ENCODE measurements at regions not wholly inside any gene's neighbourhood (a gene's known extent, or its start where the extent isn't known, plus 50 kb on each side); places are given as distances from the start of the nearest gene placed in this dataset.
"Not testable (repeated sequence)": the region's sequence is repeated elsewhere in the genome, so short reads cannot be mapped to it uniquely, and the experiment has no call there.

DNA sequence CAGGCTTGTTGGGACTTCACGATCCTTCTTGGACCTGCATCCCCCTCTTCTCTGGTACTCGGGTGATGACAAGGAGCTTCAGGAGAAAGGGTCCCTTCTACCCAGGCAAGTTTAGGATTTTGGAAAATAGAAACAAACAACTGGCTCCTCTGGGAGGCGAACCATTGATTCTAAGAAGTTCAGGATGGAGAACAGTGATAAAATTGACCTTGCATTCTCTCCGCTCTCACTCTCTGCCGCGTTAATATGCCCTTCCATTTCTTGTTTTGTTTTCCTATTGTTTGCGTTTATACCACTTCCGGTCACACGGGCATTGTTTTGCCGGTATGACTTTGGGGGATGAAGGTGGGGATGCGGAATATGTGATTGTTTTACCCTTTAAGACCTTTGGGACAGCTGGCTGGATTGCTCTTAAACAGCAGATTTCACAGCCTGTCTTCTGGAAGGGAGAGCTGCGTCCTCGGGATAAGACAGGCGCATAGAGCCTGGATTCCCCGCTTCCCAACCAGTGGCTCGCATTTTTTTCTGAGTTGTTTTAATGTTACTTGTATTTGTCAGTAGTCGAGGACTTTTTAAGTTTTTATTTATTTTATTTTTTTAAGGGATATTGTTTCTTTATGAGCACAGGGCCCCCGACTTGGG, 144.3 kb upstream of the ZNF184 start:
- DNase-seq, result no peak

DNA sequence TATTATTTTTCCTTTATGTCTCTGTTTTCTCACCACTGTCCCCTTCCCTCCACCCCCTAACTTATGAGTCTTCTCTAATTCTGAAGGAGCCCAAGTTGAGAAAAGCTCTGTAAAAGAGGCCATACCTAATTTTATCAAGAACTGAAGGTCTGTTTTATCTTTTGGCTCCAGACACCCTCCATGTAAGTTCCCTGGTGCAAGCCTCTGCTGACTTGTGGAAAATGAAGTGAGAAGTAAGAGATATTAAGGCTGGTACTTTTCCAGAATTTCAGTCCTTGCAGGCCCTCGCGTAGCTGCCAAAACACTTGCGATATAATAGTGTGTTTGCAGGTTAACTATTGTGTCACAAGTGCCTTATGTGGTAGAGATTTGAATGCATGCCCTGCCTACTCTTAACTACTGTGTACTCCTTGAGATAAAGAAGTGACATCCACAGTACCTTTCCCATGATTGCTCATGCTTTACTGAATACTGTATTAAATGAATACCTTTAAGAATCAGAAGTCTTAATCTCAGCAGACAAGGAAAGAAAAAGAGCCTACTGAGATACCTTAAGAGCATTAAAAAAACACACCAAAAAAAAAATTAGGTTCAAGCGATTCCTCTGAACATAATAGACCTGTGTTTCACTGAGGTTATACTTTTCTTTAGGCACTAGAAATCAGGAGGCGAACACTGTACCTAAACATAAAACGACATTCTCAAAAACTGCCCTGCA, 143.6 kb upstream of the ZNF184 start:
- DNase-seq, result no peak

DNA sequence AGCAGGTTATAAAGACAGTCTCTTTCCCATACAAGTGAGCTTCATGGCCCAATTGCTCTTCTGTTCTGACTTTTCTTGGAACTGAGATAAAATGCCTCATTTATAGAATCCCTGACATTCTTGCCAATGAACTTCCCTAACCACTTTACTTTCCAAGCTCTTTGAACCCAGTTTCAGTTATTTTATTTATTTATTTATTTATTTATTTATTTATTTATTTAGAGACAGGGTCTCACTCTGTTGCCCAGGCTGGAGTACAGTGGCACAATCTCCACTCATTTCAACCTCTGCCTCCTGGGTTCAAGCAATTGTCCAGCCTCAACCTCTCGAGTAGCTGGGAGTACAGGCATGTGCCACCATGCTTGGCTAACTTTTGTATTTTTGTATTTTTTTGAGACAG, 138.5 kb upstream of the ZNF184 start:
- DNase-seq, result no peak

DNA sequence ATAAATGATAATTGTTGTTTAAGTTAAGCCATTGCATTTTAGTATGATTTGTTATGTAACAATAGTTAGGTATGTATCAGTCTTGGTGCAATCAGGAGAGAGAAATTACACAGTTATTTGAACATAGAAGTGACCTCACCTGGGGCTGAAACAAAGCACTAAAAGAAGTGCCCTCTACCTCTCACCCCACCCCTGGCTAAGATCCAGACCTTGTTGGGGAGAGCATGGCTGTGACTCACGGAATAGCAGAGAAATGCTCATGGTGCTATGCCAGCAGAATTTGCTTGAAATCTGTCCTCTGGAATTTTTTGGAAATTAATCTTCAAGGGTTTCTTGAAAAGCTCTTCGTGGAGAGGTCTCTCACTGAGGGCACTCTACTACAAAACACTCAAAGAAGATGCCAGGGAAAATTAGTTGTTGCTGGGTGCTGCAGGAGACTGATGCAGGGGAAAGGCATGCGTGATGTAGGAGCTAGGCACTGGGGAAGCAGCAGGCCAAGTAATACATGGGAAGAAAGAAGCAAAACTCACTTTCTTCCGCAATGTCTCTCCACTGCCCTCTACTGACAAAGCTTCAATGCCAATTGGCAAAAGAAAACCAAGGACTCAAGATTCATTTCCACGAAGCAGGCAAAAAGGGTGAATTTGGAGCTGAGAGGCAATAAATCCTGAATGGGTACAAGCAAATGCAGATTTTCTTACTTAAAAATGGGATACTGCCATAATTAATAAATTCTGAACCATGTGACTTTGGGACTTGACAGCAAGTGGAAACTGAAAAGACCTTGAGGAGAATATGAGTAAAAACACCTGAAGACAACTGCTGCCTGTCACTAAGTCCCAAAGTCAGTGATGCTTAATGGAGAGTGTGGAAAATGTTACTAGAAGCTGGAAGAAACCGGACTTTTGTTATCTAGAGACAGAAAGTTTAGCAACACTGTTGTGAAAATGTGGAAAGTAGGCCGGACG, 136.3 kb upstream of the ZNF184 start:
- no peak for DNase-seq

DNA sequence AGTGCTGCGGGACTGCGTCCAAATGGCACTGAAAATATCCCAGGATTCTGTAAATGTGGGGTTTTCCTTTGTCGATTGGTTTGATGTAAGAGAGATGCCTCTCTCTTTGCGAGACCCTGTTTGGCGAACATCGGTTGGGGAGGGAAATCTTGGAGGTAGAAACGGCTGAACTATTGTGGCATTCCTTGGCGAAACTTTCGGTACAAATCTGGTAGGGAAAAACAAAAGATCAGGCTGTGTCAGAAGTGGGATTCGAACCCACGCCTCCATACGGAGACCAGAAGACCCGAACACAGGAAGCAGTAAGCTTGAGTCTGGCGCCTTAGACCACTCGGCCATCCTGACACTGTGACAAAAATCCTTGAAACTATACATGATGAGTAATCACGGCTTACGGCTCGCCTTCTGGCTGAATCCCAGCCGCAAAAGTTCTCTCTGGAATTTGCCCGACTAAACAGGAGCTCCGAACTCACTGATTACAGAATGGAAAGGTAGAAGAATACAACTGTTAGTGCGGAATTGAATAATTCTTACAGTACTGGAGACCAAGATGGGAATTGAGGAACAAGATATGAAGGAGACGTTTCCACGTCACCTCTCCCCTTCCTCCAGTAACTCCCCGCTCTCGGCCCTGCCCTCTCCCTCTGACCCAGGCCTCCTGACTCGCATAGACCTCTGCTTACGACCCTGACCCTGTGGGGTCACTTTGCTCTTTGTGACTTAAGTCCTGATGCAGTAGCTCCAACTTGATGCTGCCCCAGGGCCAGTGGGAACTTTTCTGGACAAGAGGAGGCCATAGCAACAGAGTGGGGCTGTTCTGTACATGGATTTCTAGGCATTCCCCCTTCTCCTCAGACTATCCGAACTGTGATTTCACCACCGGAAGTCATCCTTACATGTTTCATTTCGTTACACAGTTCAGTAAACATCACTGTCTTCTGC, 132.8 kb upstream of the ZNF184 start:
- DNase-seq, result no peak

DNA sequence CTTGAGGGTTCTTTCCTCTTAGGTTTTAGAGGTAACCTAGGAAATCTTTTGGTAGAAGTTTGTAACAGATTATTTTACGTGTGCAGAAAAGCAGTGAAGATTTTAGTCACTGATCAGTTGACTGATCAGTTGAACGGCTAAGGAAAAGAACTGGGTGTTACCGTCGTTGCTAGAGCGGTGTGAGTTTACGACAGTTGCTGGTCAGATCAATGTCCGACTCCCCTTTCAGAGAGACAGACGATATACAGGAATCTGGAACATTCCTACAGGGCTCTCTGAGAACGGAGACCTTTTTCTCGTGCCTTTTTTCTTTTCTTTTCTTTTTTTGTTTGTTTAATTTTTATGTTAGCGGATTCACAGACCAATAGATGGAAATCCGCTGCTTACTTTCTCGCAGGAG, 132.1 kb upstream of the ZNF184 start:
- no peak for DNase-seq

DNA sequence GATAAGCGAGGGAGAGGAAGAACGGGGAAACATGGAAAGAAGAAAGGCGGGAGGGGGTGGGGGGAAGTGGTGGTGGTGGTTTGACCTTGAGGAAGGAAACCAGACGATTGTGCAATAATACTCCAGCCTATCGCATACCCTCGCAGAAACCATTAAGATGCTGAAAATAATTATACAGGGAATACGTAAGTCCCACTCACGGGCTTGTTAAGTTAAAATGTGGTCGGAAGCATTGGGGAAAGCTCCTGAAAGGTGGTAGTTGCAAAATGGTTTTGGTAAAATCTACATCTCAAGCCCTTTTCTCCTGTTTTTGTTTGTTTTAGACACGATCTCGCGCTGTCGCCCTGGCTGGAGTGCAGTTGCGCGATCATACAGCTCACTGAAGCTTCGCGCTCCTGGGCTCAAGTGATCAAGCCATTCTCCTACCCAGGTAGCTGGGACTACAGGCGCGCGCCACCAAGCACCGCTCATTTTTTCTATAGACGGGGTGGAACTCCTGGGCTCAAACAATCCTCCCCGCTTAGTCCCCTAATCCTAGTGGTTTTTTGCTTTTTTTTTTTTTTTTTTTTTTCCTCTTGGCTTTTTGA, 128.9 kb upstream of the ZNF184 start:
- DNase-seq, result no peak

DNA sequence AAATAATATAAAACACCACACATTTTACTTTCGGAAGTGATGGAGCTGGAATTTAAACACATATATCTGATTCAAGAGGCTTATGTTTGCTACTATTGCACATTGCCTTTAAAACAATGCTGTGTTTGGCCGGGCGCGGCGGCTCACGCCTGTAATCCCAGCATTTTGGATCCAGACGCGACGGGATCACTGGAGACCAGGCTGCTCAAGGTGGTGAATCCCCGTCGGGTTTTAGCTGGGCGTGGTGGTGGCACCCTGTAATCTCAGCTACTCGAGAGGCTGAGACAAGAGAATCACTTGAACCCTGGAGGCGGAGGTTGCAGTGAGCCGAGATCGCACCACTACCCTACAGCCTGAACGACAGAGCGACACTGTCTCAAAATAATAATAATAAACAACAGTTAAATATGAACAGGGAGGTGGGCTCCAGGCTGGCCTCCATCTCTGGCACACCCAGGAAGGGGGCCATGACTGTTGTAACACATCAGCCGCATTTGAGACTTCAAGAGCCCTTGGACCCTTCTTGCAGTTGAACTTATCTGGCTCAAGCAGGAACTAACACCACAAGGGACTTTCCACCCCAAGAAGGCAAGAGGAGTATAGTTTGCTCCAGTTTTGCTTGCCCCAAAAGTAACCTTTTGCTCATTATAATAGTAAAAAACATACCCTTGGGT, 127.1 kb upstream of the ZNF184 start:
- DNase-seq, result no peak

DNA sequence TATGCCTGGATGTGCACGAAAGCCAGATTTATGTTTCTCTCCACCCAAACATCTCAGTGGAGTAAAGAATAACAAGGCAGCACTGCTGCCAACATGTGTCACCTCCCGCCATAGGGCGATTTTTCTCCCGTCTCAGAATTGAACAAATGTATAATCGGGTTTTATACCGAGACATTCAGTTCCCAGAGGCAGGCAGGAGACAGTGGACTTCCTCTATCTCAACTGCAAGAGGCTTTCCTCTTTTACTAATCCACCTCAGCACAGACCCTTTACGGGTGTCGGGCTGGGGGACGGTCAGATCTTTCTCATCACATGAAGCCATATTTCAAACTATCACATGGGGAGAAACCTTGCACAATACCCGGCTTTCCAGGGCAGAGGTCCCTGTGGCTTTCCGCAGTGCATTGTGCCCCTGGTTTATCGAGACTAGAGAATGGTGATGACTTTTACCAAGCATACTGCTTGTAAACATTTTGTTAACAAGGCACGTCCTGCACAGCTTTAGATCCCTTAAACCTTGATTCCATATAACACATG, 124.2 kb upstream of the ZNF184 start:
- not testable (repeated sequence) for DNase-seq

DNA sequence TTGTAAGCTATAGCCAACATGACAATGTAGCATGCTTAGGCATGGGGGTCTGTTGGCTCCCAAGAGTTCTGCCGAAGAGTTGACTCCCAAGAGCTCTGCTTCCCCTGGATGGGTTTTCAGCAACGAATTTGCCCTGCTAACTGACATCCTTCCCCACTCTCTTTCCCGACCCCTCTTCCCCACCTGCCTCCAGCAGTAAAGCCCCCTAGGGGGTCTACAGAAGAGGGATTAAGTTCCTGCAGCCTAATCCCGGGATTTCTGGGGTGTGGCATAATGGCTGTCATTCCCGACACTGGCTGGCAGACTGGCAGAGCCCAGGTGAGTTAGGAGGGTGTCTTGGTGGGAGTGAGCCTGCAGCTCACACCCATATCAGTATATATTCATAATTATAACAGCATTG, 121.0 kb upstream of the ZNF184 start:
- no peak for DNase-seq

DNA sequence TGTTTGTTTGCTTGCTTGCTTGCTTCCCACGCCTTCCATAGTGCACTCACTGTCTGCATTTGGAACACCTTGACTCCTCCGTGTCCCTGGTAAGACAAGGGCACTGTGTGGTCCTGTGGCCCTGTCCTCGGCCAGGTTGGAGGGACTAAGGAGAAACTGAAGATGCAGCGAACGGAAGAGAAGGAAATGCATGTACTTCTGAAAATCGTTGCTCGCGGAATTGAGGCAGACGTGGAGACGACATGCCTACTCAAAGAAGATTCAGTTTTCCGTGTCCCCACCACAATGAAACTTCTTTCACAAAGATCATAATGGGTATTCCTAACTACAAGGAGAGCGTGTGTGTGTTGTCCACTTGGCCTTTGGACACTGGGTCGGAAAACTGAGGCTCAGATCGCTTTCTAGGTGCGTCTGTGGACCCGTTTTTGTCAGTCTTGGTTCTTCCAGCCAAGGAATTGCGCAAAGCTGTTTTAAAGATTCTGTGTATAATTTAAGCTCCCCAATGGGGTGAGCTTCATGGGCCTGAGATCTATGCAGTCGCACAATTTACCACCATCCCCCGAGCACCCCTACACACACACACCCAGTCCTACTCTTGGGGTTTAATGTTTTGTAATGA, 120.4 kb upstream of the ZNF184 start:
- DNase-seq, result no peak

DNA sequence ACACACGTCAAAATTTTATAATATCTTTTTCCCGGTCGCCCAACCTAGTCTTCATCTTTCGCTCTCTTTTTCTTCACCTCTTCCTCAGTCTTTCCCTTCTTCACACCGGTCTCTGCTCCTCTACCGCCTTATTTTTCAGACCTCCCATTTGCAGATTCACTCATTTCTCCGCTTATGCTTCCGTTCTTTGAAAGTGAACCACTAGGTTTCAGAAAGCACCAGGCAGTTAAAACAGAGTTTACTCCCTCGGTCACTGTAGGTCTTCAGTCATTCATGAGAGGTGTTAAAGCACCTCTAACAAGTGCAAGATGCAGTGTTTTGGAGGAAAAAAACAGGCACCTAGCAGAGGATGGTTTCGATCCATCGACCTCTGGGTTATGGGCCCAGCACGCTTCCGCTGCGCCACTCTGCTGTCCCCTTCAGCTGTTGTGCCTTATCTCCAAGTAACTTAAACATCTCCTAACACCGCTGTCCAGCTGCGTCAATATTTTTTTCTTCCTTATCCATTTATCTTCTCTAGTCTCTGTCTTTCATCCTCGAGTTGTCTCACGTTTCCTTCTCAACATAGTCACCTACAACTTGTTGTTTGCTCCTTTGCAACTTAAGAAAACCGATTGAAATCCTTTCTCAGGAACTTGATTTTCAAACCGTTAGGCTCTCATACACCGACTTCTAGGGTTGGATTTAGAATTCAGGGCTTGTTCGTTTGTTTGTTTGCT, 119.7 kb upstream of the ZNF184 start:
- no peak for DNase-seq

DNA sequence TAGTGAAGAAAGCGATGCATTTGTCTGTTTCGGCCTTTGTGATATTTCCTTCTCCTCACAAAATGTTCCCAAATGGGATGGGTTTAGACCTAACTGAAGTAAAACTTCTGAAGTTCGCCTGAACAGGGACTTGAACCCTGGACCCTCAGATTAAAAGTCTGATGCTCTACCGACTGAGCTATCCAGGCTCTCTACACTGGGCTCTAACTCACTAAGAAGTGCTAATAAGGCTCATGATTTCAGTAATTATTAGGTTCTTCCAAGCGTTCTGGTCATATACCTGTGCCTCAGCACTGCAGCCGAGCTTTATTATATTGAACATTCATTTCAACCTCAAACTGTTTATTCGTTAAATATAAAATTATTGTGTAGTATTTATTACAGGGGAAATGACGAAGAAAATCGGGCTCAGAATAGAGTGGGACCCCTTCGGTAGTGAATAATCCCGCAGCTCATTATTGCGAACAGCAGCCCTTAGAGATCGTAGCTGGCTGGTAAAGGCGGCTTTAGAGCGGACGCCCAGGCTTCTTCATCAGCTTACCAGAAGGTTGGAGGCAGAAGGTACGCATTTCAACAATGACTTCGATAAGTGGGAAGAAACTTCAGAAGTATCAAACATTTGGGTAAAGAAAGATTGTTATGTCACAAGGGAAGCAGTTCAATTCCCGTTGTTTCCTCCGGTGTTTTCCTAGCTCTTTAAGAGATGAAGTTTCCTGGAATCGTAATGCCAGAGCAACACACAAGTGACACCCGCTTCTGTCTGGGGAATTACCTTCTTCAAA, 119.0 kb upstream of the ZNF184 start:
- DNase-seq, result no peak

DNA sequence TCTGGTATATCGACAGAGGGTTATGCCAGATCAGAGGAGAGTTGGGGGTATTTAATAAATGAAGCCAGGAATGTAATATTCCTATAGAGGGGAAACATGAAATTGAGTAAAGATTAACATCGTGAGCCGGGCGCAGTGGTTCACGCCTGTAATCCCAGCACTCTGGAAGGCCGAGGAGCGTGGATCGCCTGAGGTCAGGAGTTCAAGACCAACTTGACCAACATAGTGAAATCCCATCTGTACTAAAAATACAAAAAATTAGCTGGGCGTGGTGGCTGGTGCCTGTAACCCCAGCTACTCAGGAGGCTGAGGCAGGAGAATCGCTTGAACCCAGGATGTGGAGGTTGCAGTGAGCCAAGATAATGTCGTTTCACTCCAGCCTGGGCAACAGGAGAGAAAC, 112.4 kb upstream of the ZNF184 start:
- not testable (repeated sequence) for DNase-seq

DNA sequence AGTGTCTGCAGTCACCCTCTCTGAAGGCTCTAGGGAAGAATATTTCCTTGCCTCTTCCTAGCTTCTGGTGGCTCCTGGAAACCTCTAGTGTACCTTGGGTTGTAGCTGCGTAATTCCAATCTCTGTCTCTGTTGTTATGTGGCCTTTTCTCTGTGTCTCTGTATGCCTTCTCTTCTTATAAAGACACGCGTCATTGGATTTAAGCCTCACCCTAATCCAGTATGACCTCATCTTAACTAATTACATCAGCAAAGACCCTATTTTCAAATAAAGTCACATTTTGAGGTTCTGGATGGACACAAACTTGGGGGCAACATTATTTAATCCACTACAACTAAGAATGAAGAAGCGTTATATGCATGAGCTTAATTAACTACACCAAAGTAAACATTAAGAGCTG, 111.4 kb upstream of the ZNF184 start:
- no peak for DNase-seq

DNA sequence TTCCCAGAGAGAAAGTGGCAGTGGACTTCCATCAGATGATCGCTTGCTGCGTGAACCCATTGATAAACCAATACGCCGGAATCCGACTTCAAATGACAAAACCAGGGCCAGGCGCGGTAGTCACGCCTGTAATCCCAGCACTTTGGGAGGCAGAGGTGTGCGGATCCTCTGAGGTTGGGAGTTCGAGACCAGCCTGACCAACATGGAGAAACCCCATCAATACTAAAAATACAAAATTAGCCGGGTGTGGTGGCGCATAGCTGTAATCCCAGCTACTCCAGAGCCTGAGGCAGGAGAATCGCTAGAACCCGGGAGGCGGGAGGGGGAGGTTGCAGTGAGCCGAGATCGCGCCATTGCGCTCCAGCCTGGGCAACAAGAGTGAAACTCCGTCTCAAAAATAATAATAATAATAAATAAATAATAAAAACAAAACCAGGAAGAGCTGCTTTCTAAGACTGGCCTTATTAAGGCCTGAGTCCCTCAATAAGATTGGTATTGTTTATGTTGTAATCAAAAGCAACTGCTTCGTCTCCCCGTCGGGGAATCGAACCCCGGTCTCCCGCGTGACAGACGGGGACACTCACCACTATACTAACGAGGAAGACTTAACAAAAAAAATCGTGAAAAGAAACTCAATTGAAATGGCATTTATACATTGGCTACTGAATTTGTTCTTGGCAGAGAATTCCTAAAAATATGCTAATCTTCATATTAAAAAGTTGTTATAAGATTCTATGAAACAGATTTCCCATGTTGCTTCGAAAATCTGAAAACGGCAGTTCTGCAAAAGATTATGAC, 110.2 kb upstream of the ZNF184 start:
- DNase-seq, result no peak

DNA sequence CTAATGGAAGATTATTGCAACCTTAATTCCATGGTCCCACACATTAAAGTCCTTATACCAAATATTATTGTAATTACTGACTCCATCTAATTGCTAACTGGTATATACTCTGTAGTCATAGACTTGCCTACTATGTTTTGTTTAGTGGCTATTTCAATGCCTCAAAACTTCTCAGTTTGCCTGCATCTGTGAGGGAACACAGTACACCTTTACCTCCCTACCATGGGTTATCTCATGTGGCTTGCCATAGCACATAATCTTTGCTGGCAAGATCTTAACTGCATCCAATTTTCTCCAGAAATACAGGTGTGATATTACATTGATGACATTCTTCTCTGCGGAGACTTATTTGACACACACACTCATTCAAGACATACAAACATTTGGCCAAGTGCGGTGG, 107.1 kb upstream of the ZNF184 start:
- no peak for DNase-seq

DNA sequence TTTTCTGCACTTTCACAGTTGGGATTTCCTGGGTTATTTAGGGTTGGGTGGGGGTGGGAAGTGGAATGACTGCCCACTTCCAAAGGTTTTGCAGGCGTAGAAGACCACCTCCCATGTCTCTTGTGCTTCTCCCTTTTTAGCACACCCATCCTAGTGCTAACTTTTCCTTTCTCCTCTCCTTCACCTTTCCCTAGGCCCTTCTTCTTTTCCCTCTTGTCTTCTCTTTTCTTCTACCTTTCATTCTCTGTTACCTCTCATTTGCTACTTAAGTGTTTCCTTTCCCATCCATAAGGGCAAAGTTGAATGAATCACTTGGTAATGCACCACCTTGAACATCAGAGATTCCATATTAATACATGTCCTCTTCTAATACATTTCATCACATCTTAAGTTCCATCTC, 105.0 kb upstream of the ZNF184 start:
- no peak for DNase-seq
